H9 (cell line): ENCODE measurements at regions not wholly inside any gene's neighbourhood (a gene's known extent, or its start where the extent isn't known, plus 50 kb on each side); places are given as distances from the start of the nearest gene placed in this dataset.

Source experiments
- DNase-seq: peaks from one replicate; pipeline ENCODE4 v3.0.0-alpha.2; 2017
- H2AFZ ChIP-seq: one replicate; pipeline ENCODE4 v1.6.1; 2013; ENCODE audit warnings: mild to moderate bottlenecking, low read length, control low read depth, moderate library complexity
- H2AK5ac ChIP-seq: 2 replicates; pipeline ENCODE4 v1.6.1; 2013; ENCODE audit warnings: low read length, control low read depth, mixed read lengths; ENCODE audit not compliant: insufficient read length
- H2BK120ac ChIP-seq: one replicate; pipeline ENCODE4 v1.6.1; 2013; ENCODE audit warnings: low read depth, mild to moderate bottlenecking, low read length, control low read depth, inconsistent platforms; ENCODE audit not compliant: poor library complexity, severe bottlenecking
- H2BK12ac ChIP-seq: 2 replicates; pipeline ENCODE4 v1.6.1; 2013; ENCODE audit warnings: low read length, control low read depth, mixed read lengths, low read depth; ENCODE audit not compliant: insufficient read length
- H2BK15ac ChIP-seq: 2 replicates; pipeline ENCODE4 v1.6.1; 2013; ENCODE audit warnings: low read depth, low read length, control low read depth
- H2BK20ac ChIP-seq: one replicate; pipeline ENCODE4 v1.6.1; 2013; ENCODE audit warnings: low read depth, mild to moderate bottlenecking, low read length, control low read depth, inconsistent platforms; ENCODE audit not compliant: poor library complexity, severe bottlenecking
- H2BK5ac ChIP-seq: 2 replicates; pipeline ENCODE4 v1.6.1; 2013; ENCODE audit warnings: low read length, control low read depth, mixed read lengths; ENCODE audit not compliant: insufficient read length
- H3K14ac ChIP-seq: 2 replicates; pipeline ENCODE4 v1.6.1; 2013; ENCODE audit warnings: low read length, control low read depth; ENCODE audit not compliant: insufficient read depth
- H3K18ac ChIP-seq: 2 replicates; pipeline ENCODE4 v1.6.1; 2013; ENCODE audit warnings: low read depth, mild to moderate bottlenecking, mixed read lengths, low read length, control low read depth; ENCODE audit not compliant: insufficient read length
- H3K23ac ChIP-seq: 2 replicates; pipeline ENCODE4 v1.6.1; 2013; ENCODE audit warnings: low read length, control low read depth, mixed read lengths, low read depth; ENCODE audit not compliant: insufficient read length
- H3K23me2 ChIP-seq: 2 replicates; pipeline ENCODE4 v1.6.1; 2013; ENCODE audit warnings: low read depth, mild to moderate bottlenecking, mixed read lengths, low read length, control low read depth; ENCODE audit not compliant: insufficient read length, poor library complexity, severe bottlenecking
- H3K27ac ChIP-seq: 2 replicates; pipeline ENCODE4 v1.5.1; 2013; ENCODE audit warnings: low read length, control low read depth, mixed read lengths, low read depth; ENCODE audit not compliant: insufficient read length
- H3K27me3 ChIP-seq: 2 replicates; pipeline ENCODE4 v1.6.1; 2013; ENCODE audit warnings: low read length, control low read depth, inconsistent platforms; ENCODE audit not compliant: insufficient read depth
- H3K4ac ChIP-seq: 2 replicates; pipeline ENCODE4 v1.6.1; 2013; ENCODE audit warnings: low read depth, mild to moderate bottlenecking, control low read depth, inconsistent platforms, low read length, moderate library complexity
- H3K4me1 ChIP-seq: 2 replicates; pipeline ENCODE4 v1.6.1; 2013; ENCODE audit warnings: low read length, control low read depth, inconsistent platforms; ENCODE audit not compliant: insufficient read depth
- H3K4me2 ChIP-seq: 2 replicates; pipeline ENCODE4 v1.6.1; 2013; ENCODE audit warnings: low read length, control low read depth, mixed read lengths; ENCODE audit not compliant: insufficient read length, insufficient read depth
- H3K56ac ChIP-seq: 2 replicates; pipeline ENCODE4 v1.6.1; 2013; ENCODE audit warnings: low read depth, mild to moderate bottlenecking, mixed read lengths, low read length, control low read depth; ENCODE audit not compliant: insufficient read length
- H3K79me1 ChIP-seq: 2 replicates; pipeline ENCODE4 v1.6.1; 2013; ENCODE audit warnings: low read depth, mild to moderate bottlenecking, moderate library complexity, low read length, control low read depth, inconsistent platforms; ENCODE audit not compliant: insufficient read depth, poor library complexity, severe bottlenecking
- H3K79me2 ChIP-seq: 2 replicates; pipeline ENCODE4 v1.6.1; 2013; ENCODE audit warnings: low read length, control low read depth, inconsistent platforms; ENCODE audit not compliant: insufficient read depth
- H3K9ac ChIP-seq: 2 replicates; pipeline ENCODE4 v1.6.1; 2013; ENCODE audit warnings: low read length, control low read depth, mixed read lengths; ENCODE audit not compliant: insufficient read length; ENCODE audit errors: extremely low read depth
- H3K9me3 ChIP-seq: one replicate; pipeline ENCODE4 v1.6.1; 2013; ENCODE audit warnings: low read depth, low read length, inconsistent platforms; ENCODE audit not compliant: control insufficient read depth
- H3T11ph ChIP-seq: one replicate; pipeline ENCODE4 v1.6.1; 2013; ENCODE audit warnings: mild to moderate bottlenecking, low read length, control low read depth, inconsistent platforms
- H4K20me1 ChIP-seq: one replicate; pipeline ENCODE4 v1.6.1; 2013; ENCODE audit not compliant: control insufficient read depth, insufficient read length, insufficient read depth
- H4K5ac ChIP-seq: 2 replicates; pipeline ENCODE4 v1.6.1; 2013; ENCODE audit warnings: low read depth, mild to moderate bottlenecking, mixed read lengths, low read length, control low read depth; ENCODE audit not compliant: insufficient read length
- H4K8ac ChIP-seq: replicated peaks from 2 replicates; pipeline ENCODE4 v1.6.1; 2013; ENCODE audit warnings: low read length, control low read depth, mixed read lengths, low read depth; ENCODE audit not compliant: insufficient read length
- H4K91ac ChIP-seq: 2 replicates; pipeline ENCODE4 v1.6.1; 2013; ENCODE audit warnings: low read depth, mild to moderate bottlenecking, moderate library complexity, mixed read lengths, low read length, control low read depth; ENCODE audit not compliant: insufficient read length
- H3K27ac Mint-ChIP-seq, 3 experiments: 2 replicates in 2 of 3; 3 replicates in 1 of 3; pipeline ENCODE4 v1.8.0; 2020 to 2021; ENCODE audit warnings: mixed read lengths in 3 of 3, mild to moderate bottlenecking in 1 of 3, moderate library complexity in 1 of 3
- H3K27me3 Mint-ChIP-seq: 2 replicates; pipeline ENCODE4 v1.8.0; 2021; ENCODE audit warnings: low read depth, mild to moderate bottlenecking, moderate library complexity, mixed read lengths
- H3K36me3 Mint-ChIP-seq, 3 experiments: 2 replicates in 2 of 3; 3 replicates in 1 of 3; pipeline ENCODE4 v1.8.0; 2020 to 2021; ENCODE audit warnings: low read depth in 3 of 3, mixed read lengths in 3 of 3; ENCODE audit not compliant: insufficient read depth in 1 of 3
- H3K4me1 Mint-ChIP-seq, 2 experiments: 2 replicates each; pipeline ENCODE4 v1.8.0; 2020; ENCODE audit warnings: mixed read lengths in 2 of 2
- H3K4me3 Mint-ChIP-seq, 2 experiments: 2 replicates in 1 of 2; 3 replicates in 1 of 2; pipeline ENCODE4 v1.8.0; 2020 to 2021; ENCODE audit warnings: mild to moderate bottlenecking in 2 of 2, mixed read lengths in 2 of 2, moderate library complexity in 1 of 2
- H3K9me3 Mint-ChIP-seq, 2 experiments: 2 replicates in 1 of 2; 3 replicates in 1 of 2; pipeline ENCODE4 v1.8.0; 2020; ENCODE audit warnings: mild to moderate bottlenecking in 2 of 2, mixed read lengths in 2 of 2, moderate library complexity in 1 of 2
- TF ChIP-seq, protein P1 (sequence below): fragments of 200-600 bp; sonication (generic); conservative IDR thresholded peaks from 3 replicates; pipeline ENCODE4 v1.8.0; 2021; ENCODE audit warnings: antibody characterized with exemption, mild to moderate bottlenecking

DNA sequence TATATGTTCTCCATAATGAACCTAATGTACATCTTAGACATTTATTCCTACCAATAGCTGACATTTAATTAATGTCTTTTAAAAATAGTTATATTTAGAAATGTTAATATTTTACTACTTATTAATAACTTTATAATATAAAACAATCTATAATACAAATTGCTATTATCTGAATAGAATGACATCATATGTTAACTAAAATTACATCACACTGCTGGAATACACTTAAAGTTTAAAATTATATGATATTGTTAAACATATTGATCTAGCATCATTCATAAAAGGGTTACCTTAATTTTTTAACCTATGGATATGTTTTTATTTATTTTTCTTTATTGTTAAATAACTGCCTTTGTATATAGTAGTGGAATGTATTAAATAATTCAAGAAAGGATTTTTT is 660.2 kb upstream of the ADGRB3 start:
- DNase-seq: no peak
- Mint-ChIP-seq H3K36me3 (no peaks in the 10 kb centered on the region), H3K27ac (no peak overlapping the region), H3K9me3 (no peaks in the 10 kb centered on the region), H3K27me3 (no peaks in the 10 kb centered on the region), H3K4me3 (no peak overlapping the region), H3K4me1 (no peaks in the 10 kb centered on the region)
- H3K4me2 ChIP-seq: no peak overlapping the region
- H3K56ac ChIP-seq: no peak overlapping the region
- no peak overlapping the region for H2BK120ac ChIP-seq
- no peak overlapping the region for H4K91ac ChIP-seq
- H3K27ac ChIP-seq: no peak overlapping the region
- no peak overlapping the region for H2BK5ac ChIP-seq
- no peak overlapping the region for H2BK15ac ChIP-seq
- no peaks in the 10 kb centered on the region; the same call in 1 of the 2 replicates for H3K27me3 ChIP-seq
- no peaks in the 10 kb centered on the region for H3K9me3 ChIP-seq
- no peaks in the 10 kb centered on the region for H4K20me1 ChIP-seq
- H4K8ac ChIP-seq: no peak overlapping the region
- H3K23ac ChIP-seq: no peak overlapping the region
- H3K79me2 ChIP-seq: no peaks in the 10 kb centered on the region
- no peak overlapping the region for H3K18ac ChIP-seq
- no peak overlapping the region for H2AFZ ChIP-seq
- no peak overlapping the region for H2AK5ac ChIP-seq
- no peak overlapping the region for H3K9ac ChIP-seq
- no peak overlapping the region for H4K5ac ChIP-seq
- no peak overlapping the region for H3K14ac ChIP-seq
- H3T11ph ChIP-seq: no peak overlapping the region
- TF ChIP-seq, protein P1, sequence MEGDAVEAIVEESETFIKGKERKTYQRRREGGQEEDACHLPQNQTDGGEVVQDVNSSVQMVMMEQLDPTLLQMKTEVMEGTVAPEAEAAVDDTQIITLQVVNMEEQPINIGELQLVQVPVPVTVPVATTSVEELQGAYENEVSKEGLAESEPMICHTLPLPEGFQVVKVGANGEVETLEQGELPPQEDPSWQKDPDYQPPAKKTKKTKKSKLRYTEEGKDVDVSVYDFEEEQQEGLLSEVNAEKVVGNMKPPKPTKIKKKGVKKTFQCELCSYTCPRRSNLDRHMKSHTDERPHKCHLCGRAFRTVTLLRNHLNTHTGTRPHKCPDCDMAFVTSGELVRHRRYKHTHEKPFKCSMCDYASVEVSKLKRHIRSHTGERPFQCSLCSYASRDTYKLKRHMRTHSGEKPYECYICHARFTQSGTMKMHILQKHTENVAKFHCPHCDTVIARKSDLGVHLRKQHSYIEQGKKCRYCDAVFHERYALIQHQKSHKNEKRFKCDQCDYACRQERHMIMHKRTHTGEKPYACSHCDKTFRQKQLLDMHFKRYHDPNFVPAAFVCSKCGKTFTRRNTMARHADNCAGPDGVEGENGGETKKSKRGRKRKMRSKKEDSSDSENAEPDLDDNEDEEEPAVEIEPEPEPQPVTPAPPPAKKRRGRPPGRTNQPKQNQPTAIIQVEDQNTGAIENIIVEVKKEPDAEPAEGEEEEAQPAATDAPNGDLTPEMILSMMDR: no peak
- H3K23me2 ChIP-seq: no peaks in the 10 kb centered on the region
- H3K79me1 ChIP-seq: no peaks in the 10 kb centered on the region
- no peak overlapping the region for H2BK20ac ChIP-seq
- H3K4me1 ChIP-seq: no peaks in the 10 kb centered on the region
- H2BK12ac ChIP-seq: no peak overlapping the region
- H3K4ac ChIP-seq: no peak overlapping the region
